Neural crest cell (in vitro differentiated cells): ENCODE measurements at regions not wholly inside any gene's neighbourhood (a gene's known extent, or its start where the extent isn't known, plus 50 kb on each side); places are given as distances from the start of the nearest gene placed in this dataset.

ENCODE experiments used
- DNase-seq: peaks from one replicate; pipeline ENCODE4 v3.0.0; 2021; ENCODE audit warnings: low read depth, mixed read lengths, low spot score
- H3K27ac Mint-ChIP-seq: one replicate; pipeline ENCODE4 v1.8.0; 2021; ENCODE audit warnings: mild to moderate bottlenecking, mixed read lengths; ENCODE audit not compliant: unreplicated experiment
- H3K27me3 Mint-ChIP-seq: 2 replicates; pipeline ENCODE4 v1.8.0; 2021; ENCODE audit warnings: low read depth, mild to moderate bottlenecking, mixed read lengths
- H3K36me3 Mint-ChIP-seq: 2 replicates; pipeline ENCODE4 v1.8.0; 2021; ENCODE audit warnings: low read depth, mild to moderate bottlenecking, mixed read lengths
- H3K4me1 Mint-ChIP-seq: 2 replicates; pipeline ENCODE4 v1.8.0; 2021; ENCODE audit warnings: mixed read lengths
- H3K4me3 Mint-ChIP-seq: one replicate; pipeline ENCODE4 v1.8.0; 2021; ENCODE audit warnings: mild to moderate bottlenecking, mixed read lengths
- H3K9me3 Mint-ChIP-seq: 2 replicates; pipeline ENCODE4 v1.8.0; 2021; ENCODE audit warnings: mixed read lengths
- TF ChIP-seq, protein P1 (sequence below): fragments of 200-600 bp; sonication (generic); conservative IDR thresholded peaks from 2 replicates; pipeline ENCODE4 v1.5.0; 2021; ENCODE audit warnings: antibody characterized with exemption, mild to moderate bottlenecking

DNA sequence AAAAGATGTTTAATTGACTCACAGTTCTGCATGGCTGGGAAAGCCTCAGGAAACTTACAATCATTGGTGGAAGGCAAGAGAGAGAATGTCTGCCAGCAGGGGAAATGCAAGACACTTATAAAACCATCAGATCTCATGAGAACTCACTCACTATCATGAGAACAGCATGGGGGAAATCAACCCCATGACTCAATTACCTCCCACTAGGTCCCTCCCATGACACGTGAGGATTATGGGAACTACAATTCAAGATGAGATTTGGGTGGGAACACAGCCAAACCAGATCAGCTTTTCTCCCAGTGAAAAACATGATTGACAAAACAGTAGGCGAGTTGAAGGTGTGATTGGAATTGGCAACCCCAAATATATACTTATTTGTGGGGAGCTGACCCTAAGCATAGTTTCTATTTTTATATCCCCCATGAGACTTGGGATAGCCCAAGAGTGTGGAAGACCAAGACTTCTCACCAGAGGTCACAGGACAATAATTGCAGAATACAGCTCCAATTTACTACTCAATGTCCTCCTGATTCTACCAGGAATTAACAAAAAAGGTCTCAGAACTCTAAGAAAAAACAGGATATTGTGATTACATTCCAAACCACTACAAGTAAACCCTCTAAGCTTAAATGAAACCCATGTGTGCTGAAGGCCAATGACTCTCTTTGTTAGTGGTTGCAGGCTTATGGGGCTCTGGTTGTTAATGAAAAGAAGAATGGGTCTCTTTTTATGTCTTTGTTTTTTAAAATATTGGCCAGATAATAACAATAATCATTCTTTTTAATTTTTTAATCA lies 96.1 kb upstream of the PIK3C3 start:
- H3K27me3 Mint-ChIP-seq: peaks cover 4% of the 10 kb centered on the region
- H3K4me3 Mint-ChIP-seq: no peak overlapping the region
- peaks cover 42% of the 10 kb centered on the region for H3K4me1 Mint-ChIP-seq
- H3K36me3 Mint-ChIP-seq: no peaks in the 10 kb centered on the region
- no peaks in the 10 kb centered on the region for H3K9me3 Mint-ChIP-seq
- no peak overlapping the region for H3K27ac Mint-ChIP-seq
- no peak for DNase-seq
- TF ChIP-seq, protein P1, sequence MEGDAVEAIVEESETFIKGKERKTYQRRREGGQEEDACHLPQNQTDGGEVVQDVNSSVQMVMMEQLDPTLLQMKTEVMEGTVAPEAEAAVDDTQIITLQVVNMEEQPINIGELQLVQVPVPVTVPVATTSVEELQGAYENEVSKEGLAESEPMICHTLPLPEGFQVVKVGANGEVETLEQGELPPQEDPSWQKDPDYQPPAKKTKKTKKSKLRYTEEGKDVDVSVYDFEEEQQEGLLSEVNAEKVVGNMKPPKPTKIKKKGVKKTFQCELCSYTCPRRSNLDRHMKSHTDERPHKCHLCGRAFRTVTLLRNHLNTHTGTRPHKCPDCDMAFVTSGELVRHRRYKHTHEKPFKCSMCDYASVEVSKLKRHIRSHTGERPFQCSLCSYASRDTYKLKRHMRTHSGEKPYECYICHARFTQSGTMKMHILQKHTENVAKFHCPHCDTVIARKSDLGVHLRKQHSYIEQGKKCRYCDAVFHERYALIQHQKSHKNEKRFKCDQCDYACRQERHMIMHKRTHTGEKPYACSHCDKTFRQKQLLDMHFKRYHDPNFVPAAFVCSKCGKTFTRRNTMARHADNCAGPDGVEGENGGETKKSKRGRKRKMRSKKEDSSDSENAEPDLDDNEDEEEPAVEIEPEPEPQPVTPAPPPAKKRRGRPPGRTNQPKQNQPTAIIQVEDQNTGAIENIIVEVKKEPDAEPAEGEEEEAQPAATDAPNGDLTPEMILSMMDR: no peak

DNA sequence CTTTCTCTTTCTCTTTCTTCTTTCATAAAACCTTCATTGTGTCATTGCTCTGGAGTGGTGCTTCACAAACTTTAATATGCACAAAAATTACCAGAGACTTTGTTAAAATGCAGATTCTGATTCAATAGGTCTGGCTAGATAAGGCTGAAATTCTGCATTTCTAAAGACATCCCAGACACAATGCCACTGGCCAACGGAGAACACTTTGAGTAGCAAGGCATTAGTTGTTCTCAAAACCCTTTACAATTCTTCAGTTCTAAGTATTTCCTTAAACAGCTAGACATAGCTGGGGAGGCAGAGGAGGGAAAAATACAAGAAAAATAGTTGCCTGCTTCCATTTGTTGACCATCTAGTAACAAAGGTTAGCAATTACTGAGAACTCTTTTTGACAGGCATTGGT lies 101.8 kb upstream of the PIK3C3 start:
- TF ChIP-seq, protein P1: no peak
- H3K27ac Mint-ChIP-seq: no peak overlapping the region

DNA sequence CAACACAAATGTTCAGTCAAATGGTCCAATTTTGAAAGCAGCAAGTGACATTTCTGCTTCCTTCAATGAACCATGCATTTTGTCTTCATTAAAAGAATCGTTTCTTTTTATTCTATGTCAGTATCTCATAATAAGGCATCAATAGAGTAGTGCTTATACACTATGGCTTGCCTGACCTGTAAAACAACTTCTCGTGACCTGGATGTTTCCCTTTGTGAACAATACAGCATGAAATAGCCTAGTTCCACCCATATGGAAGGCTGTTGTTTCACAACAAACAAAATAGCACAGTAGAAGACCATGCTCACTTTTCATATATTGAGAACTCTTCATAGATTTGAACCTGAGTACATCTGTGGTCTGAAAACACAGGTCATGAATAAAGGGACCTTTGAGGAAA lies 104.3 kb upstream of the PIK3C3 start:
- H3K27ac Mint-ChIP-seq: no peak overlapping the region
- no peaks in the 10 kb centered on the region for H3K36me3 Mint-ChIP-seq
- peaks cover 35% of the 10 kb centered on the region for H3K4me1 Mint-ChIP-seq
- TF ChIP-seq, protein P1: no peak
- no peaks in the 10 kb centered on the region for H3K27me3 Mint-ChIP-seq
- peaks cover 2% of the 10 kb centered on the region for H3K9me3 Mint-ChIP-seq
- no peak for DNase-seq
- no peak overlapping the region for H3K4me3 Mint-ChIP-seq

More for the DNA sequence above, 101.8 kb upstream of the PIK3C3 start:
- H3K4me3 Mint-ChIP-seq: no peak overlapping the region
- H3K9me3 Mint-ChIP-seq: peaks cover 2% of the 10 kb centered on the region
- peaks cover 41% of the 10 kb centered on the region for H3K4me1 Mint-ChIP-seq
- no peaks in the 10 kb centered on the region for H3K36me3 Mint-ChIP-seq
- H3K27me3 Mint-ChIP-seq: peaks cover 4% of the 10 kb centered on the region
- no peak for DNase-seq

DNA sequence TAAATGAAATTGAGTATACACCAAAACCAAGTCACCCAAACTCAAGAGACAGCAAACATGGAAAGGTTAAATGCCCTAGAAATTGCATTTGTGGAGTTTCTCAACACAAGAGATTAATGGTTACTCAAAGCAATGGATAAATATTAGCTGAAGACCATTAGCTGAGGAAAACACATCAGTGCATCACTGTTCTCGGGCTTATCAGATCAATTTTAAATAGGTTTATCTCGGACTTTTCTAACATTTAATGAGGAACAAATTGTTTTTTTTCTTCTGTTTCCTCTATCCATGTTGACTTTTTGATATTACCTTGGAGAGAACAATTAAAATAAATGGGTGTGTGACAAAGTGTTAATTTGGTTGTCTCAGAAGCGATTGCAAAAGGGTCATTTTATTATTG lies 105.4 kb upstream of the PIK3C3 start:
- no peaks in the 10 kb centered on the region for H3K36me3 Mint-ChIP-seq

DNA sequence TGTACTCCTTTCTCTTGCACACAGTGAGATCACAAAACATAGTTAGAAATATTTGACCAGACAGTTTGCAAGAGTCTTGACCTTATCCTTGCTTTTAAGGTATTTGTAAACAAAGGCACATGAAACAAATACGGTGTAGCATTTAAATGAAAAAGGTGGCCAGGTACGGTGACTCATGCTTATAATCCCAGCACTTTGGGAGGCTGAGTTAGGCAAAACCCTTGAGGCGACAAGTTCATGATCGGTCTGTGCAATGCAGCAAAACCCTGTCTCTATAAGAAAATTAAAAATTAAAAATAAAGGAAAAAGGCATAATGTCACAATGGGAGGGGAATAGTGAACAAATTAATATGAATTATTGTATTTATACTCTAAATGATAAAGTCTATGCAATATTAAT lies 109.5 kb upstream of the PIK3C3 start:
- peaks cover 14% of the 10 kb centered on the region for H3K4me1 Mint-ChIP-seq
- H3K36me3 Mint-ChIP-seq: no peaks in the 10 kb centered on the region
- H3K27me3 Mint-ChIP-seq: no peaks in the 10 kb centered on the region
- TF ChIP-seq, protein P1: no peak
- H3K27ac Mint-ChIP-seq: no peak overlapping the region
- H3K9me3 Mint-ChIP-seq: no peaks in the 10 kb centered on the region
- no peak overlapping the region for H3K4me3 Mint-ChIP-seq
- no peak for DNase-seq

More for the DNA sequence above, 105.4 kb upstream of the PIK3C3 start:
- peaks cover 35% of the 10 kb centered on the region for H3K4me1 Mint-ChIP-seq
- no peaks in the 10 kb centered on the region for H3K27me3 Mint-ChIP-seq
- peaks cover 2% of the 10 kb centered on the region for H3K9me3 Mint-ChIP-seq
- TF ChIP-seq, protein P1: no peak
- no peak for DNase-seq
- H3K27ac Mint-ChIP-seq: no peak overlapping the region
- H3K4me3 Mint-ChIP-seq: no peak overlapping the region
